HG03460 (cell line): ENCODE measurements at regions not wholly inside any gene's neighbourhood (a gene's known extent, or its start where the extent isn't known, plus 50 kb on each side); places are given as distances from the start of the nearest gene placed in this dataset.
"Not testable (repeated sequence)": the region's sequence is repeated elsewhere in the genome, so short reads cannot be mapped to it uniquely, and the experiment has no call there.

Experiments used
- ATAC-seq: cut with Tn5 transposase; IDR thresholded peaks from one replicate; pipeline ENCODE4 v1.9.1; 2021; ENCODE audit not compliant: unreplicated experiment

GRCh38 chr18:52227536-52227935, 112.5 kb upstream of the DCC start:
- no peak for ATAC-seq

- no peak for ATAC-seq
These were observed 111.8 kb upstream of the DCC start for GRCh38 chr18:52228166-52228565.

GRCh38 chr18:52236131-52236530, 103.9 kb upstream of the DCC start:
- no peak for ATAC-seq

GRCh38 chr18:52237551-52237950, 102.4 kb upstream of the DCC start:
- no peak for ATAC-seq

GRCh38 chr18:52242711-52243110, 97.3 kb upstream of the DCC start:
- ATAC-seq = no peak

- no peak for ATAC-seq
These were observed 95.3 kb upstream of the DCC start for GRCh38 chr18:52244658-52245057.

- ATAC-seq = no peak
These were observed 85.6 kb upstream of the DCC start for GRCh38 chr18:52254367-52254766.

- not testable (repeated sequence) for ATAC-seq
These were observed 82.6 kb upstream of the DCC start for GRCh38 chr18:52257417-52257816.

- ATAC-seq = no peak
These were observed 64.2 kb upstream of the DCC start for GRCh38 chr18:52275817-52276216.

GRCh38 chr18:52277785-52278184, 62.2 kb upstream of the DCC start:
- ATAC-seq = no peak

- no peak for ATAC-seq
These were observed 61.8 kb upstream of the DCC start for GRCh38 chr18:52278191-52278590.

- ATAC-seq = no peak
These were observed 59.3 kb upstream of the DCC start for GRCh38 chr18:52280702-52281101.

- no peak for ATAC-seq
These were observed 56.1 kb upstream of the DCC start for GRCh38 chr18:52283927-52284326.

- no peak for ATAC-seq
These were observed 53.3 kb upstream of the DCC start for GRCh38 chr18:52286675-52287074.

- no peak for ATAC-seq
These were observed 52.8 kb upstream of the DCC start for GRCh38 chr18:52287151-52287550.

GRCh38 chr18:52288403-52289004, 51.5 kb upstream of the DCC start:
- no peak for ATAC-seq

- ATAC-seq = no peak
These were observed 50.6 kb upstream of the DCC start for GRCh38 chr18:52289392-52289791.
